C4-2B (cell line): ENCODE measurements at regions not wholly inside any gene's neighbourhood (a gene's known extent, or its start where the extent isn't known, plus 50 kb on each side); places are given as distances from the start of the nearest gene placed in this dataset.

ENCODE experiments used
- CTCF ChIP-seq: fragments of 450-650 bp; conservative IDR thresholded peaks from 2 replicates; pipeline ENCODE4 v1.5.1; 2017; ENCODE audit warnings: mild to moderate bottlenecking
- ZFX ChIP-seq: fragments of 450-650 bp; IDR thresholded peaks from 2 replicates; pipeline ENCODE4 v1.6.1; 2017

- TF ChIP-seq CTCF: no peak
- no peak for TF ChIP-seq ZFX
Measured at GRCh38 chr2:2565671-2566070, 234.6 kb upstream of the MYT1L start.
